H9 (cell line): ENCODE measurements at regions not wholly inside any gene's neighbourhood (a gene's known extent, or its start where the extent isn't known, plus 50 kb on each side); places are given as distances from the start of the nearest gene placed in this dataset.

Experiments used
- DNase-seq: peaks from one replicate; pipeline ENCODE4 v3.0.0-alpha.2; 2017
- H2AFZ ChIP-seq: one replicate; pipeline ENCODE4 v1.6.1; 2013; ENCODE audit warnings: mild to moderate bottlenecking, low read length, control low read depth, moderate library complexity
- H2AK5ac ChIP-seq: 2 replicates; pipeline ENCODE4 v1.6.1; 2013; ENCODE audit warnings: low read length, control low read depth, mixed read lengths; ENCODE audit not compliant: insufficient read length
- H2BK120ac ChIP-seq: one replicate; pipeline ENCODE4 v1.6.1; 2013; ENCODE audit warnings: low read depth, mild to moderate bottlenecking, low read length, control low read depth, inconsistent platforms; ENCODE audit not compliant: poor library complexity, severe bottlenecking
- H2BK12ac ChIP-seq: 2 replicates; pipeline ENCODE4 v1.6.1; 2013; ENCODE audit warnings: low read length, control low read depth, mixed read lengths, low read depth; ENCODE audit not compliant: insufficient read length
- H2BK15ac ChIP-seq: 2 replicates; pipeline ENCODE4 v1.6.1; 2013; ENCODE audit warnings: low read depth, low read length, control low read depth
- H2BK20ac ChIP-seq: one replicate; pipeline ENCODE4 v1.6.1; 2013; ENCODE audit warnings: low read depth, mild to moderate bottlenecking, low read length, control low read depth, inconsistent platforms; ENCODE audit not compliant: poor library complexity, severe bottlenecking
- H2BK5ac ChIP-seq: 2 replicates; pipeline ENCODE4 v1.6.1; 2013; ENCODE audit warnings: low read length, control low read depth, mixed read lengths; ENCODE audit not compliant: insufficient read length
- H3K14ac ChIP-seq: 2 replicates; pipeline ENCODE4 v1.6.1; 2013; ENCODE audit warnings: low read length, control low read depth; ENCODE audit not compliant: insufficient read depth
- H3K18ac ChIP-seq: 2 replicates; pipeline ENCODE4 v1.6.1; 2013; ENCODE audit warnings: low read depth, mild to moderate bottlenecking, mixed read lengths, low read length, control low read depth; ENCODE audit not compliant: insufficient read length
- H3K23ac ChIP-seq: 2 replicates; pipeline ENCODE4 v1.6.1; 2013; ENCODE audit warnings: low read length, control low read depth, mixed read lengths, low read depth; ENCODE audit not compliant: insufficient read length
- H3K23me2 ChIP-seq: 2 replicates; pipeline ENCODE4 v1.6.1; 2013; ENCODE audit warnings: low read depth, mild to moderate bottlenecking, mixed read lengths, low read length, control low read depth; ENCODE audit not compliant: insufficient read length, poor library complexity, severe bottlenecking
- H3K27ac ChIP-seq: 2 replicates; pipeline ENCODE4 v1.5.1; 2013; ENCODE audit warnings: low read length, control low read depth, mixed read lengths, low read depth; ENCODE audit not compliant: insufficient read length
- H3K27me3 ChIP-seq: 2 replicates; pipeline ENCODE4 v1.6.1; 2013; ENCODE audit warnings: low read length, control low read depth, inconsistent platforms; ENCODE audit not compliant: insufficient read depth
- H3K4ac ChIP-seq: 2 replicates; pipeline ENCODE4 v1.6.1; 2013; ENCODE audit warnings: low read depth, mild to moderate bottlenecking, control low read depth, inconsistent platforms, low read length, moderate library complexity
- H3K4me1 ChIP-seq: 2 replicates; pipeline ENCODE4 v1.6.1; 2013; ENCODE audit warnings: low read length, control low read depth, inconsistent platforms; ENCODE audit not compliant: insufficient read depth
- H3K4me2 ChIP-seq: 2 replicates; pipeline ENCODE4 v1.6.1; 2013; ENCODE audit warnings: low read length, control low read depth, mixed read lengths; ENCODE audit not compliant: insufficient read length, insufficient read depth
- H3K56ac ChIP-seq: 2 replicates; pipeline ENCODE4 v1.6.1; 2013; ENCODE audit warnings: low read depth, mild to moderate bottlenecking, mixed read lengths, low read length, control low read depth; ENCODE audit not compliant: insufficient read length
- H3K79me1 ChIP-seq: 2 replicates; pipeline ENCODE4 v1.6.1; 2013; ENCODE audit warnings: low read depth, mild to moderate bottlenecking, moderate library complexity, low read length, control low read depth, inconsistent platforms; ENCODE audit not compliant: insufficient read depth, poor library complexity, severe bottlenecking
- H3K79me2 ChIP-seq: 2 replicates; pipeline ENCODE4 v1.6.1; 2013; ENCODE audit warnings: low read length, control low read depth, inconsistent platforms; ENCODE audit not compliant: insufficient read depth
- H3K9ac ChIP-seq: 2 replicates; pipeline ENCODE4 v1.6.1; 2013; ENCODE audit warnings: low read length, control low read depth, mixed read lengths; ENCODE audit not compliant: insufficient read length; ENCODE audit errors: extremely low read depth
- H3K9me3 ChIP-seq: one replicate; pipeline ENCODE4 v1.6.1; 2013; ENCODE audit warnings: low read depth, low read length, inconsistent platforms; ENCODE audit not compliant: control insufficient read depth
- H3T11ph ChIP-seq: one replicate; pipeline ENCODE4 v1.6.1; 2013; ENCODE audit warnings: mild to moderate bottlenecking, low read length, control low read depth, inconsistent platforms
- H4K20me1 ChIP-seq: one replicate; pipeline ENCODE4 v1.6.1; 2013; ENCODE audit not compliant: control insufficient read depth, insufficient read length, insufficient read depth
- H4K5ac ChIP-seq: 2 replicates; pipeline ENCODE4 v1.6.1; 2013; ENCODE audit warnings: low read depth, mild to moderate bottlenecking, mixed read lengths, low read length, control low read depth; ENCODE audit not compliant: insufficient read length
- H4K8ac ChIP-seq: replicated peaks from 2 replicates; pipeline ENCODE4 v1.6.1; 2013; ENCODE audit warnings: low read length, control low read depth, mixed read lengths, low read depth; ENCODE audit not compliant: insufficient read length
- H4K91ac ChIP-seq: 2 replicates; pipeline ENCODE4 v1.6.1; 2013; ENCODE audit warnings: low read depth, mild to moderate bottlenecking, moderate library complexity, mixed read lengths, low read length, control low read depth; ENCODE audit not compliant: insufficient read length
- H3K27ac Mint-ChIP-seq, 3 experiments: 2 replicates in 2 of 3; 3 replicates in 1 of 3; pipeline ENCODE4 v1.8.0; 2020 to 2021; ENCODE audit warnings: mixed read lengths in 3 of 3, mild to moderate bottlenecking in 1 of 3, moderate library complexity in 1 of 3
- H3K27me3 Mint-ChIP-seq: 2 replicates; pipeline ENCODE4 v1.8.0; 2021; ENCODE audit warnings: low read depth, mild to moderate bottlenecking, moderate library complexity, mixed read lengths
- H3K36me3 Mint-ChIP-seq, 3 experiments: 2 replicates in 2 of 3; 3 replicates in 1 of 3; pipeline ENCODE4 v1.8.0; 2020 to 2021; ENCODE audit warnings: low read depth in 3 of 3, mixed read lengths in 3 of 3; ENCODE audit not compliant: insufficient read depth in 1 of 3
- H3K4me1 Mint-ChIP-seq, 2 experiments: 2 replicates each; pipeline ENCODE4 v1.8.0; 2020; ENCODE audit warnings: mixed read lengths in 2 of 2
- H3K4me3 Mint-ChIP-seq, 2 experiments: 2 replicates in 1 of 2; 3 replicates in 1 of 2; pipeline ENCODE4 v1.8.0; 2020 to 2021; ENCODE audit warnings: mild to moderate bottlenecking in 2 of 2, mixed read lengths in 2 of 2, moderate library complexity in 1 of 2
- H3K9me3 Mint-ChIP-seq, 2 experiments: 2 replicates in 1 of 2; 3 replicates in 1 of 2; pipeline ENCODE4 v1.8.0; 2020; ENCODE audit warnings: mild to moderate bottlenecking in 2 of 2, mixed read lengths in 2 of 2, moderate library complexity in 1 of 2
- WGBS: extraction: QIAGEN DNeasy Blood & Tissue Kit; methylation state at CpG from one replicate; pipeline ENCODE4 v1.1.7; 2013; ENCODE audit warnings: missing lambda C conversion rate, low lambda C conversion rate, mixed read lengths; ENCODE audit not compliant: insufficient read length; ENCODE audit errors: extremely low coverage; 5-methylcytosine and 5-hydroxymethylcytosine counted together
- TF ChIP-seq, protein P1 (sequence below): fragments of 200-600 bp; sonication (generic); conservative IDR thresholded peaks from 3 replicates; pipeline ENCODE4 v1.8.0; 2021; ENCODE audit warnings: antibody characterized with exemption, mild to moderate bottlenecking

GRCh38 chr4:180947425-180947824, 1295.8 kb upstream of the TENM3 start:
- Histone ChIP-seq H2BK5ac (no peak overlapping the region), H2AFZ (no peak overlapping the region), H4K8ac (no peak overlapping the region), H3K23ac (no peak overlapping the region), H3K4me1 (no peaks in the 10 kb centered on the region), H4K91ac (no peak overlapping the region), H2BK20ac (no peak overlapping the region), H3K23me2 (no peaks in the 10 kb centered on the region), H3K79me1 (no peaks in the 10 kb centered on the region), H3K4me2 (no peak overlapping the region), H2BK15ac (no peak overlapping the region), H3K9ac (no peak overlapping the region), H3T11ph (no peak overlapping the region), H2BK12ac (no peak overlapping the region), H3K9me3 (no peaks in the 10 kb centered on the region), H2BK120ac (no peak overlapping the region), H3K27ac (no peak overlapping the region), H3K56ac (no peak overlapping the region), H3K14ac (no peak overlapping the region), H3K18ac (no peak overlapping the region), H2AK5ac (no peak overlapping the region), H4K20me1 (no peaks in the 10 kb centered on the region), H3K27me3 (no peaks in the 10 kb centered on the region), H3K79me2 (no peaks in the 10 kb centered on the region), H4K5ac (no peak overlapping the region), H3K4ac (no peak overlapping the region)
- Mint-ChIP-seq H3K27me3 (no peaks in the 10 kb centered on the region), H3K9me3 (peaks cover 0 to 6% of the 10 kb centered on the region in 2 experiments; a peak in 3 of 5 replicates), H3K36me3 (peaks cover 0 to 5% (median 4%) of the 10 kb centered on the region in 3 experiments; a peak in 2 of 7 replicates), H3K4me1 (peaks cover 2 to 4% of the 10 kb centered on the region in 2 experiments), H3K27ac (no peak overlapping the region), H3K4me3 (no peak overlapping the region)
- WGBS = no CpG with 5 or more reads among the region's 5 CpGs
- TF ChIP-seq, protein P1, sequence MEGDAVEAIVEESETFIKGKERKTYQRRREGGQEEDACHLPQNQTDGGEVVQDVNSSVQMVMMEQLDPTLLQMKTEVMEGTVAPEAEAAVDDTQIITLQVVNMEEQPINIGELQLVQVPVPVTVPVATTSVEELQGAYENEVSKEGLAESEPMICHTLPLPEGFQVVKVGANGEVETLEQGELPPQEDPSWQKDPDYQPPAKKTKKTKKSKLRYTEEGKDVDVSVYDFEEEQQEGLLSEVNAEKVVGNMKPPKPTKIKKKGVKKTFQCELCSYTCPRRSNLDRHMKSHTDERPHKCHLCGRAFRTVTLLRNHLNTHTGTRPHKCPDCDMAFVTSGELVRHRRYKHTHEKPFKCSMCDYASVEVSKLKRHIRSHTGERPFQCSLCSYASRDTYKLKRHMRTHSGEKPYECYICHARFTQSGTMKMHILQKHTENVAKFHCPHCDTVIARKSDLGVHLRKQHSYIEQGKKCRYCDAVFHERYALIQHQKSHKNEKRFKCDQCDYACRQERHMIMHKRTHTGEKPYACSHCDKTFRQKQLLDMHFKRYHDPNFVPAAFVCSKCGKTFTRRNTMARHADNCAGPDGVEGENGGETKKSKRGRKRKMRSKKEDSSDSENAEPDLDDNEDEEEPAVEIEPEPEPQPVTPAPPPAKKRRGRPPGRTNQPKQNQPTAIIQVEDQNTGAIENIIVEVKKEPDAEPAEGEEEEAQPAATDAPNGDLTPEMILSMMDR = peak; percentile 37; the same call in 1 of the 3 replicates
- DNase-seq = no peak
